ENCODE measurements at regions not wholly inside any gene's neighbourhood (a gene's known extent, or its start where the extent isn't known, plus 50 kb on each side); places are given as distances from the start of the nearest gene placed in this dataset.

GRCh38 chr4:151569650-151570049, 160.7 kb downstream of the FHIP1A start:
- TF ChIP-seq, protein P1, sequence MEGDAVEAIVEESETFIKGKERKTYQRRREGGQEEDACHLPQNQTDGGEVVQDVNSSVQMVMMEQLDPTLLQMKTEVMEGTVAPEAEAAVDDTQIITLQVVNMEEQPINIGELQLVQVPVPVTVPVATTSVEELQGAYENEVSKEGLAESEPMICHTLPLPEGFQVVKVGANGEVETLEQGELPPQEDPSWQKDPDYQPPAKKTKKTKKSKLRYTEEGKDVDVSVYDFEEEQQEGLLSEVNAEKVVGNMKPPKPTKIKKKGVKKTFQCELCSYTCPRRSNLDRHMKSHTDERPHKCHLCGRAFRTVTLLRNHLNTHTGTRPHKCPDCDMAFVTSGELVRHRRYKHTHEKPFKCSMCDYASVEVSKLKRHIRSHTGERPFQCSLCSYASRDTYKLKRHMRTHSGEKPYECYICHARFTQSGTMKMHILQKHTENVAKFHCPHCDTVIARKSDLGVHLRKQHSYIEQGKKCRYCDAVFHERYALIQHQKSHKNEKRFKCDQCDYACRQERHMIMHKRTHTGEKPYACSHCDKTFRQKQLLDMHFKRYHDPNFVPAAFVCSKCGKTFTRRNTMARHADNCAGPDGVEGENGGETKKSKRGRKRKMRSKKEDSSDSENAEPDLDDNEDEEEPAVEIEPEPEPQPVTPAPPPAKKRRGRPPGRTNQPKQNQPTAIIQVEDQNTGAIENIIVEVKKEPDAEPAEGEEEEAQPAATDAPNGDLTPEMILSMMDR (IDR thresholded peaks at IDR 0.05; ENCODE audit: low read length): no peak
- no peak for TF ChIP-seq EZH2 (optimal IDR thresholded peaks at IDR 0.05; ENCODE audit: low read depth, low read length)
- TF ChIP-seq EZH2phosphoT487 (IDR thresholded peaks at IDR 0.05; ENCODE audit: low read length): no peak

Measured in MM.1S (cell line).